Tibial artery (tissue), 4 donors: ENCODE measurements at regions not wholly inside any gene's neighbourhood (a gene's known extent, or its start where the extent isn't known, plus 50 kb on each side); places are given as distances from the start of the nearest gene placed in this dataset.

Experiments used
- DNase-seq, 2 donors: peaks; one replicate each; pipeline ENCODE4 v3.0.0-alpha.2; 2019
- H3K27ac ChIP-seq, 2 donors: fragments of 200-600 bp; sonication (generic) in 1 of 2; 1 replicate in 1 of 2; 2 replicates in 1 of 2; pipeline ENCODE4 v1.5.1; 2018 to 2019; ENCODE audit warnings: mild to moderate bottlenecking in 1 of 2
- H3K27me3 ChIP-seq, 2 donors: fragments of 200-600 bp; sonication (generic) in 1 of 2; one replicate each; pipeline versions ENCODE4 v1.5.1 to v1.6.0; 2016 to 2019
- H3K36me3 ChIP-seq, 3 donors: fragments of 200-600 bp; sonication (generic) in 2 of 3; one replicate each; pipeline ENCODE4 v1.5.1; 2016 to 2019; ENCODE audit warnings: mild to moderate bottlenecking in 2 of 3
- H3K4me1 ChIP-seq, 4 donors: fragments of 200-600 bp; sonication (generic) in 2 of 4; 1 replicate in 3 of 4; 2 replicates in 1 of 4; pipeline ENCODE4 v1.5.1; 2016 to 2019
- H3K4me3 ChIP-seq, 2 donors: fragments of 200-600 bp; sonication (generic) in 1 of 2; 1 replicate in 1 of 2; 2 replicates in 1 of 2; pipeline ENCODE4 v1.5.1; 2018 to 2019; ENCODE audit warnings: mild to moderate bottlenecking in 2 of 2
- H3K9me3 ChIP-seq, 3 donors: fragments of 200-600 bp; sonication (generic) in 1 of 3; one replicate each; pipeline ENCODE4 v1.5.1; 2016 to 2019
- intact Hi-C: fragments of 100-400 bp; cut with DNase I; formaldehyde crosslinking; loops from one replicate; pipeline ENCODE4 v1.15.0; 2023; ENCODE audit warnings: low total_unique reads
- TF ChIP-seq, protein P1 (sequence below), 2 experiments: fragments of 200-600 bp in 1 of 2; fragments of 450-650 bp in 1 of 2; IDR thresholded peaks; one replicate each; pipeline ENCODE4 v1.5.1; 2017 to 2019; ENCODE audit warnings: antibody characterized with exemption in 2 of 2, mild to moderate bottlenecking in 1 of 2, moderate library complexity in 1 of 2

DNA sequence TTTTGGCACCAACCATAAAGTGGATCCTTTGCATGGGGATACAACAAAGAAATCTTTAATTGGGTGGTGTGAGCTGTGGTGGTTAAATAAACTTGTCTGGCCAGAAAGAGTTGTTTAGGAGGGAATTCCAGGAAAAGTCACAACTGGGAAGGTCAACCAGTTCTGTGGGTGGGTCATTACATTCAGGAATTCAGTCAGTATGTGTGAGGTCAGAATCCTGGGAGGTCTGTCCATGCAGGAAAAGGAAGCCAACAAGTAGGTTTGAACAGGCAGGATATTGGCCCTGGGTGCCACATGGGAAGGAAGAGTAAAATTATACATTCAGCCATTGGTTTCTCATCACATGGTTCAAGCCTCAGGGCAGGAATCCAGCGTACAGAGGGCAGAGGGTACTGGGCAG is 162.3 kb upstream of the ADAMTS5 start:
- Histone ChIP-seq H3K4me3 (no peak overlapping the region), H3K27me3 (no peaks in the 10 kb centered on the region), H3K9me3 (no peaks in the 10 kb centered on the region), H3K27ac (no peak overlapping the region), H3K4me1 (peaks cover 0 to 17% (median 5%) of the 10 kb centered on the region in 4 donors), H3K36me3 (no peaks in the 10 kb centered on the region)
- TF ChIP-seq, protein P1, sequence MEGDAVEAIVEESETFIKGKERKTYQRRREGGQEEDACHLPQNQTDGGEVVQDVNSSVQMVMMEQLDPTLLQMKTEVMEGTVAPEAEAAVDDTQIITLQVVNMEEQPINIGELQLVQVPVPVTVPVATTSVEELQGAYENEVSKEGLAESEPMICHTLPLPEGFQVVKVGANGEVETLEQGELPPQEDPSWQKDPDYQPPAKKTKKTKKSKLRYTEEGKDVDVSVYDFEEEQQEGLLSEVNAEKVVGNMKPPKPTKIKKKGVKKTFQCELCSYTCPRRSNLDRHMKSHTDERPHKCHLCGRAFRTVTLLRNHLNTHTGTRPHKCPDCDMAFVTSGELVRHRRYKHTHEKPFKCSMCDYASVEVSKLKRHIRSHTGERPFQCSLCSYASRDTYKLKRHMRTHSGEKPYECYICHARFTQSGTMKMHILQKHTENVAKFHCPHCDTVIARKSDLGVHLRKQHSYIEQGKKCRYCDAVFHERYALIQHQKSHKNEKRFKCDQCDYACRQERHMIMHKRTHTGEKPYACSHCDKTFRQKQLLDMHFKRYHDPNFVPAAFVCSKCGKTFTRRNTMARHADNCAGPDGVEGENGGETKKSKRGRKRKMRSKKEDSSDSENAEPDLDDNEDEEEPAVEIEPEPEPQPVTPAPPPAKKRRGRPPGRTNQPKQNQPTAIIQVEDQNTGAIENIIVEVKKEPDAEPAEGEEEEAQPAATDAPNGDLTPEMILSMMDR (IDR thresholded peaks at IDR 0.05) = no peak
- DNase-seq = no peak
- intact Hi-C loops = no loop called here

GRCh38 chr21:27126140-27126539 is 159.3 kb upstream of the ADAMTS5 start:
- no peaks in the 10 kb centered on the region for H3K9me3 ChIP-seq
- no peak overlapping the region for H3K27ac ChIP-seq
- no peaks in the 10 kb centered on the region for H3K27me3 ChIP-seq
- intact Hi-C loops = no loop called here
- TF ChIP-seq, protein P1 (IDR thresholded peaks at IDR 0.05) = no peak
- no peaks in the 10 kb centered on the region for H3K4me1 ChIP-seq
- no peak overlapping the region for H3K4me3 ChIP-seq
- DNase-seq = no peak
- no peaks in the 10 kb centered on the region for H3K36me3 ChIP-seq

DNA sequence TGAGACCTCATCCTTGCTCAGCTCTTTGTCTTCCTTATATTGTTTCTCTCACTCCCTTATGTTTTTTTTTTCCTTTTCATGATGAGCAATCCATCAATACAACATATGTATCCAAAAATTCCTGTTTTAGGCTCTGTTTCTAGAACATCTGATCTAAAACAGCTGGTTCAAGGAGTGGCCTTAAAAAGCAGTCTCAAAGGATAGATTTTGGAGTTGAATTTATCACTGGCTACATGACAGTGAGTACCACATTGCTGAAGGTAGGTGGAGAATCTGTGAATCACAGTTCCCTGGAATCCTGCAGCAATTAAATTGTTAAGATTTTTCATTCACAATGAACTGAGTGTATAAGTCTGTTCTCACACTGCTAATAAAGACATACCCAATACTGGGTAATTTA is 155.8 kb upstream of the ADAMTS5 start:
- intact Hi-C loops = no loop called here
- Histone ChIP-seq H3K27ac (no peak overlapping the region), H3K4me1 (no peaks in the 10 kb centered on the region), H3K4me3 (no peak overlapping the region), H3K36me3 (no peaks in the 10 kb centered on the region), H3K9me3 (no peaks in the 10 kb centered on the region), H3K27me3 (no peaks in the 10 kb centered on the region)
- TF ChIP-seq, protein P1 (IDR thresholded peaks at IDR 0.05) = no peak
- DNase-seq = no peak

DNA sequence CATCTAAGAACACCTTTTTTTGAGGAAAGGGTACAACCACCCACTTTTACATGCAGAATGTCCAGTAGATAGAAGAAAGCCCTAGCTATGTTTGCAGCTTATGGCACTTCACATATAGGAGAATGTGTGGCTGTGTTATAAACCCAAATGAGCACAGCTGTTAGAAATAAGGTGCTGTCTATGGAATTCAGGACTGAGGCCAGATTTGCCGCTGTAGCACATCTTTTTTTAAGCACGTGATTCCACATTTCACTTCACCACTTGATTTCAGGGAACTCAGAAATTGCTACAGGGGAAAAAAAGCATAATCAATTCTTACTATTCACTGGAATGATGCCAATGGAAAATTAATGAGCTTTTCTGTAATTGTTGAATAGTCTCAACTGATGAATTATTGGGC is 147.2 kb upstream of the ADAMTS5 start:
- intact Hi-C loops = no loop called here
- TF ChIP-seq, protein P1 (IDR thresholded peaks at IDR 0.05) = no peak
- DNase-seq = no peak

DNA sequence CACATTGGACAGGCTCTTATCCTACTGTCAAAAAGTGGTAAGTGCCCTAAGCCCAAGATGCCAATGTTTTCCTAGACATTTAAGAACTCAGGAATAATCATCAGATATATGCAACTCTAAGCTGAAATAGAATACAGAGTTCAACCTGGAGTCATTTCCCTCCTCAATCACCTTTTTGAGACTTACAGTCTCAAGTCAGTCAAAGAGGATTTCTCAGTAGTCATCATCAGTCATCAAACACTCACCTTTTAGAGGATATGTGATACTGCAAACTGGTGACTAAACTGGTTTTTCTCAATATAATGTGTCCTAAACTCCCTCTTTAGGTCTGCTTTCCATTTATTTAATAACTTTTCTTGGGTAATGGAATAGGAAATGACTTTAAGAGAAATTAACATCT is 145.3 kb upstream of the ADAMTS5 start:
- no peak overlapping the region for H3K27ac ChIP-seq
- no peaks in the 10 kb centered on the region for H3K27me3 ChIP-seq
- intact Hi-C loops = no loop called here
- DNase-seq = no peak
- H3K36me3 ChIP-seq = no peaks in the 10 kb centered on the region
- H3K4me3 ChIP-seq = no peak overlapping the region
- TF ChIP-seq, protein P1 (IDR thresholded peaks at IDR 0.05) = no peak
- no peaks in the 10 kb centered on the region for H3K9me3 ChIP-seq
- peaks cover 0 to 20% (median 0%) of the 10 kb centered on the region in 4 donors for H3K4me1 ChIP-seq

More for the DNA sequence above, 147.2 kb upstream of the ADAMTS5 start:
- Histone ChIP-seq H3K27ac (no peak overlapping the region), H3K4me1 (peaks cover 0 to 9% (median 0%) of the 10 kb centered on the region in 4 donors), H3K36me3 (no peaks in the 10 kb centered on the region), H3K9me3 (no peaks in the 10 kb centered on the region), H3K4me3 (no peak overlapping the region), H3K27me3 (no peaks in the 10 kb centered on the region)

DNA sequence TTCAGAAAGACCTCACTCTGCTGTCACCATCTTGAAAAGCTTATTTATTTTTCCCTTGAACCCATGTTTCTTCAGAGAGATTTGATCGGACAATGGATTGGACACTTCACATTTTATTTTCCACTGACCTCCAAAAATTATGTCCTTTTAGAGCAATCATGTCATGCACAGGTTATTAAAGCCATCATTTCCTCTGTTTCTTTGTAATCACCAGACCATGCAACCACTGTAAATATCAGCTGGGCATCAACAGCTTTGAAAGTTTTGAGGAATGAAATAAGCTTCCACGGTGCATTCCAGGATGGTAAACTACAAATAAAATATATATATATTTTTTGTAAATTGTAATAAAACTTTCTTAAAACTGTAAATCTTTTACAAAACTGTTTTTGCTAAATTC is 144.1 kb upstream of the ADAMTS5 start:
- intact Hi-C loops = no loop called here
- no peaks in the 10 kb centered on the region for H3K9me3 ChIP-seq
- H3K4me1 ChIP-seq = peaks cover 0 to 25% (median 0%) of the 10 kb centered on the region in 4 donors
- no peaks in the 10 kb centered on the region for H3K36me3 ChIP-seq
- H3K27ac ChIP-seq = no peak overlapping the region
- TF ChIP-seq, protein P1 (IDR thresholded peaks at IDR 0.05) = no peak
- no peaks in the 10 kb centered on the region for H3K27me3 ChIP-seq
- DNase-seq = no peak
- no peak overlapping the region for H3K4me3 ChIP-seq
